GM21381 (cell line): ENCODE measurements at regions not wholly inside any gene's neighbourhood (a gene's known extent, or its start where the extent isn't known, plus 50 kb on each side); places are given as distances from the start of the nearest gene placed in this dataset.

Source experiments
- ATAC-seq: cut with Tn5 transposase; IDR thresholded peaks from one replicate; pipeline ENCODE4 v1.9.1; 2021; ENCODE audit warnings: mild to moderate bottlenecking, moderate library complexity; ENCODE audit not compliant: unreplicated experiment

DNA sequence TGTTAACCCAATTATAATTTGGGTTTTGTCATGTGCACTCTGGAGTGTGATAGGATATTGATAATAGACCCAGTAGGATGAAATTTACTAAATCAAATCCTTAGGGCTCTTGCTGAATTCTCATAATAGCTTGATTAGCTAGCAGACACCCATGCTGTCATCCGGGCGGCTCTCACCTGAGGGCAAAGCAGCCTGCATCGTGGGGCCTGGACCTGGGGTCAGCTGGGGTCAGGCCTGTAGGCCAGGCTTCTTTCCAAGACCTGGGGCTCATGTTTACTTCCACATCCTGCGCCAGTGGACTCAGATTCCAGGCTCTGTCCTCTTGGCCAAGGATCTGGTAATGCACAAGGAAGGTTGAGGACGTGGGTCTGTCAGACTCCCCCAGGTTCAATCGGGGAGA, 486.3 kb downstream of the NPHP4 start:
- no peak for ATAC-seq

DNA sequence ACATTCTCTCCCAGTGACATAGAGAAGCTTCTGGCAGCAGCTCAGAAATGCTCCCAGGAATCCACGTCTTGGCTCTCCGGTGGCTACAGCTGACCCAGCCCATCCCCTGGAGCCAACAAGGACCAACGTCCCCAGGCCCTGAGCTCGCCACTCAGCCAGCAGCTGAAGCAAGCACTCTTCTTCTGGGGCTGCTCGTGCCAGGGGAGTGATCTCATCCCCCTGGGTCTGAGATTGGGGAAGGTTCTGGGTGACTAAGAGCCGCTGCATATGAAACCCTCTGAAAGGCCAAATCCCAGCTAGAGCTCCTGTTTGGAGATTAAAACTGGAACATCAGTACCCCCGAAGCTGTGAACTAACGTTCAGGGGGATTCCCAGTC, 487.9 kb downstream of the NPHP4 start:
- no peak for ATAC-seq

DNA sequence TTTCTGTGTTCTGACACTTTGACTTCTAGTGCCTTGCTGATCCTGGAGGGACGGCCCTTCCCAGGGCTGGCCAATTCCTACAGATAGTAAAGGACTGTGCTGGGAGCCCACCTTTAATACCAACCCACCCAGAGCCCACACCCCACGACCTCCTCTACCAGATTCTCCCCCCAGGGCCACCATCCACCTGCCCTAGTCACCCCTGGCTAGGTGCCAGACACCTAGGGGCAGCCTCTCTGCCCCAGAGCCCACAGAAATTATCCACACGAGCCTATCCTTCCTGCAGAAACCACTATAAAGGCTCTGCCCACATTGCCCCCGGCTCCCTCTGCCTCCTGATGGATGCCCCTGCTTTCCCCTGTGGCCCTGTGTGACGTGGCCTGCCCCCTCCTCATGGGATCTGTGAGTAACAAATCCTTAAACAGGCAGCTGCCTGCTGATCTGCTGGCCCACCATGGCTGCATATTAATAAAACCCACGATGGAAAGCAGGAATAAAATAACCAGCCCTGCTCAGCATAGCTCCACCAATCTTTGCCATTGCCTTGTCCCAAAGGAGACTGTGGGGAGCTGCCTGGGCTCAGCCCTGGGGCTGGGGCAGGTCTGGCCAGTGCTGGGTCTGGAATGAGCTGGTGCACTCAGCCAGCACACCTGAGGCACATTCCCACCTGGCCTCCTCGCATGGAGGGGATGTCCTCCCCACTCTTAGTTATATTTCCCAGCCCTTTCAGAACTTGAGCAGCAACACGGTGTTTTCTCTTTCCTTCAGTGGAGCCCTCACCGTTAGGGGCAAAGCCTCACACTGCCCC, 488.5 kb downstream of the NPHP4 start:
- no peak for ATAC-seq

DNA sequence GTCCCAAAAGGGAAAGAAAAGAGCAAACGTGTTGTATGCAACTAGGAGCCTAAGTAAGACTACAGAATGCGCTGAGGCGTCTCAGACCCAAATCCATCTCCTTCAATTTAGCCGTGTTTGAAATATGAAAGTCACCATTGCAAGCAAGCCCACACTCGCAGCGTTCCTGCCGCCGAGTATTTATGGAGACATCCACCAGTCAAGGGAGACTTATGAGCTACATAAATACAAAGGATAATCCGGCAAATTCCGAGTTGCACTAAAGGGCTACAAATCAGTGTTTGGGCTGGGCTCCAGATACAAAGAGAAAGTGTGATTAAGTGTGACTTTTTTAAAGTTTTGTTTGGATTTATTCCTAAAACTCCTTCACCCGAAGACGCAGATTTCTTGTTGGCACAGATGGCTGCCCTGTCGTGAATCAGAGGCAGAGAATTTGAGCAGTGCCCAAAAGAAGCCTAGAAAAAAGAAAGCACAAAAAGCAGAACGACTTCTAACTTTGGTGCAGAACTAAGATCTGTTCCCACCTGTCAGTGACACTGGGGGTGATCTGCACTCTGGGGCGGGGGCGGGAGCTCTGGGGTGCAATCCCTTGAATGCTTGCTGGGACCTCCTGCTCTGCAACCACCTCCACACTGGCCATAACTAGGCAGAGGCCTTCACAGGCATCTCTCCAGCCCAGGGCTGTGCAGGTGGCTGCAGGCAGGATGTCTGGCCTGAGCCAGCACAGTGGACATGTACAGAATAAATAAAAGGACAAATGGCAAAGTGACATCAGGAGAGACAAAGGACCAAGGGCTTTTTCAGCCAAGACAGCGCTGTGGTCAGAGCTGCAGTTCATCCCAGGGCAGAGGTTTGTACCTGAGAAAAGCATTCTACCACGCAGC, 489.7 kb downstream of the NPHP4 start:
- ATAC-seq: no peak

DNA sequence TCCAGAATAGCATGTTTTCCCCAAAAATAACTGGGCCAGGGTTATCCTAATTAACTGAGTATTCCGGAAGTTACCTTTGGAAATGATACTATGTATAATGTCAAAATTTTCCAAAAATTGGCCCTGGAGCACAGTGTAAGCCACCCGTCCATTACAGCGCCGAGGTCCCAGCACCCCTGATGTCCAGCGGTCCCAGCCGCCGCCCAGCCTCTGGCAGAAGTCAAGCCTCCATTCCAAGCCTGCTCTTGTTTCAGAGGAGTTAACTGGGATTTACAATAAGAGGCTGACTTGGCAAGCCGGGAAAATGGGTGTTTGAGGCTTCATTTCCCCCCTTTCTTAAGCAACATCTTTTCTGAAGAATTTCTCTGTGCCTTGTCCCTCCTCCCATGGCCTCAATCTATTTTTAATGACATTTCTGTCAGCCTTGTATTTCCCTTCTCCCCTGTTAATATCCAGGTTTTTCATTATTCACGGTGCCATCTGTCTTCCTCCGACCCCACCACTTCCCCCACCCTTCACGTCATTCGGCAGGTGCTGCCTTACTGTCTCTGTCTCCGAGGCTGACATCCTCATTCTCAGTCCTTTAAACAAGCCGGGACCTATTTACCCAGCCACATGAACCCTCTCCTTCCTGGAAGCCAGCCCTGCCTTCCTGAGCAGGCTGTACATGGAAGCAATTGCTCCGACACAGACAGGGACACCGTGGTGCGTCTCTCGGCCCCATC, 490.9 kb downstream of the NPHP4 start:
- no peak for ATAC-seq

DNA sequence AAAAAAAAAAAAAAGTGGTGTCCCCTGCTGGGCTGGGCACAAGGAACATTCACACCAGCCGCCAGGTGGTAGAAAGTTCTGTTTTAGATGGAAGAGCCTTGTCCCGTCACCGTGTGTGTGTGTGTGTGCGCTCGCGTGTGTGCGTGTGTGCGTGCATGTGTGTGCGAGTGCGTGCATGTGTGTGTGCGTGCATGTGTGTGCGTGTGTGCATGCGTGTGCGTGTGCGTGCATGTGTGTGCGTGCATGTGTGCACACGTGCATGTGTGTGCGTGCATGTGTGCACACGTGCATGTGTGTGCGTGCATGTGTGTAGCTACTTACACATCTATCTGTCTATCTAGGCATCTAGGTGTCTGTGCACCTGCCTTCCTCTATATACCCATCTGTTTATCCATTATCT, 491.7 kb downstream of the NPHP4 start:
- ATAC-seq: no peak

DNA sequence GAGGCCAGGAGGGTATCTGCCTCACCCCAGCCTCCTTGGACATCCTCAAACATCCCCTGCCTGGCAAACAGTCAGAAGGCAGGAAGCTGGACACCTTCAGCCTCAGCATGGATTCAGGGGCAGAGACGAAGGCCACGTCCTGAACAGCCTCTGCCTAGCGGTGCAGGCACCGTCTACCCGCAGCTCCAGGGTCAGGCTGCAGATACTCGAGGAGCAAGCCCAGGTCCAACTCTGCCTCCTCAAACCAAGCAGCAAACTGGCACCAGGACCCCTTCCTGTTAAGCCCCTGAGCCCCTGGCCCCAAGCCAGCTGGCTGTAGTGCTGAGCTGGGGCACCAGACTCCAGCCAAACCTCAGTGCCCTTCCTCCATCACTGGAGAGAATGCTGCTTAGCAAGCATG, 494.7 kb downstream of the NPHP4 start:
- no peak for ATAC-seq

DNA sequence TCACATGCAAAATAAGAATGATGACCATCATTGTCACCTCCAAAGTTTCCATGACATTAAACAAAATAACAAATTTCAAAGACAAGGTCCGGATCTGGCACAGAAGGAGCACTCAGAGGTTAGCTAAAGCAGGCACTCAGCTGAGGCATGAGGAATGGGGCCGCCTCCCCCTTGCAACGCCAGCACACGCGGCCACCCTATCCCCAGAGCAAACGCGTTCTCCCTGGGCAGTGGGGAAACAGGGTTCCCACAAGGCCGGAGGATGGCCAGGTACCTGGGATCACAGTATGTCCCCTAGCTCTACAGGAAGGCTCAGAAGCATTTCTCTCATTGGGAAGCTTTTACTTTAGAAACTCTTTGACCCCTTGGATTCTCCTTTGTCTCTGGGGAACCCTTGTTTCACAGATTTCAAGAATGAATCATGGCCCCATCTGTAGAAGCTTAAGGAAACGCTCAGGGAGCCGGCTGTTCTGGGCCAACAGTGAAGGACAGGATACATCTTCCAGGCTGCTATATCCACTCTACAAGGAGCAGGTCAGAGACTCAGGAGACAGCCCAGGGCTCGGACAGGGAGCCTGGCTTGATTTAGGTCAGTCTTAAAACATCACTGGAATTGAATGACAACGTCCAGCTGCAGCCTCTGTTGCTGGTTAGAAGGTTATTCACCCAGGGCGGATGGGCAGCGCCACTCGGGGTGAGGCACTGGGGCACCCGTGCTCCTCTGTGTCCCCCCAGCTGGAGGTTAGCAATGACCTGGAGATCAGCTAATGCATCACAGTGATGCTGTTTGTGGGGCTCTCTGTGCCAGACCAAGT, 496.4 kb downstream of the NPHP4 start:
- no peak for ATAC-seq

DNA sequence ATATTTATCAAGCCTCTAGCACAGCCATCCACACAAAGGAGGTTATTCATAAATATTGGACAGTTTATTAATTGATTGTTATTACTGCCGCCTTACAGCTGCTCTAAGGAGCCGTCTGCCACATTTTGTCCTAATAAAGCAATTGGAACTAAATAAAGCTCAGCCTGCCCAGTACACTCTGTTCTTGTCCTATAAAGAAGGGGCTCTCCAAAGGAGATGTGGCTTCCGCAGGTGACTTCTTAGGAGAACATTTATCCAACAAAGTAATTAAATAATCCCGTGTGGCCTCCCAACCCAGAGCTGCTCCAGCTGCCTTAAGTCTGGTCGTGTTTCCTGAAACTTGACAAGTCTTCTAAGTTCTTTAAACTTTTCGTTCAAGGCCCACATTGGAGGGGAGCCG, 497.7 kb downstream of the NPHP4 start:
- no peak for ATAC-seq

DNA sequence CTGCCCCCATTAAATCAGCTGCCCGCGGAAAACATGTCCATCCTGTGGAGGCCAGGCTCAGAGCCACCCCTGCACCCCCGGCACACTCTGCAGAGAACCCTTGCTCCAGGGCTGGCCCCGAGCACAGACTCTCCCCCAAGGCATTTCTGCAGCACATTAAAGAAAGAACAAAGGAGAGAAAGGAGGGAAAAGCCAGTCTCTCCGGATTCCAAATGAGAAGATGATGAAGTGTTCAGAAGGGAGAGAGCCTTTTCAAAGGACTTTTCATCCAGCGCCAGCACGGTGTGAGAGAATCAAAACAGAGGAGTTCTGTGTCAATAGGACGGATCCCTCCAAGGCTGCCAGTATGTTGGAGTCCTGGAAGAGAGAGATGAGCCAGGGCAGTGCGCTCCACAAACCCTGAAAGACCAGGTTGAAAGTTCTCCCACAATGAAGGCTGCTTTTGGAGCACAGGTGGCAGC, 498.3 kb downstream of the NPHP4 start:
- no peak for ATAC-seq

DNA sequence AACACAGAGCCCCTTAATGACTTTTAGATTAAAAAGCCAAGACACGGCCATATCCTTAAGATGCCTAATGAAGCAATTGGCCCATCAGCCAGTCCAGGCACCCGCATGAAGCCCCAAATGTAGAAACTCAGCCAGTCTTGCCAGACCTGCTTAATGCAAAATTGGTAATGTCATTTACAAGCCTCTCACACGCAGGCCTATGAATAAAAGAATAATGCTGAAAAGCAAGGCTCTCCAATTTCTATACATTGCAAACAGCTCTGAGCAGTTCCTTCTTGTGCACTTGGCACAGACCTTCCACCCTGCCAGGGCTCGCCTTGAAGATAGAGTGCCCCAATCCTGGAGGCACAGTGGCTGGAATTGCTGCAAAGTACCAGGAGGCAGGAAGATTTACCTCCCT, 498.9 kb downstream of the NPHP4 start:
- ATAC-seq: no peak

DNA sequence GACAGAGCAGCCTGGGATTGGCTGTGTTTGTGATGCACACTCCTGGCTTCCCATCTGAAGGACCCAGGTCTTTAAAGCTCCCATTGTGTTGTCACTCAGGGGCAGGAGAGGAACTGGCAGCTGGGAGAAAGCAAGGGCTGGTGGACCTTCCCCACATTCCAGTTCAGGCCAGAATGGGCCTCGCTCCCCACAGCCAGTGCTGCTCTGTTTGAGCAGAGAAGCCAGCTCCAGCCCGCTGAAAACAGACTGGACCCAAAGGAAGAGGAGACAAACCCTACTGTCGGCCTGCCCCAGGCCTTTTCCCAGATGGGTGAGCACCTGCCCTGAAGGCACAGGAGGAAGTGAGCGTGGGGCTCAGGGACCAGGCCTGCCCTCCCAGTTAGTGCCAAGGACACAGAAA, 499.4 kb downstream of the NPHP4 start:
- no peak for ATAC-seq

DNA sequence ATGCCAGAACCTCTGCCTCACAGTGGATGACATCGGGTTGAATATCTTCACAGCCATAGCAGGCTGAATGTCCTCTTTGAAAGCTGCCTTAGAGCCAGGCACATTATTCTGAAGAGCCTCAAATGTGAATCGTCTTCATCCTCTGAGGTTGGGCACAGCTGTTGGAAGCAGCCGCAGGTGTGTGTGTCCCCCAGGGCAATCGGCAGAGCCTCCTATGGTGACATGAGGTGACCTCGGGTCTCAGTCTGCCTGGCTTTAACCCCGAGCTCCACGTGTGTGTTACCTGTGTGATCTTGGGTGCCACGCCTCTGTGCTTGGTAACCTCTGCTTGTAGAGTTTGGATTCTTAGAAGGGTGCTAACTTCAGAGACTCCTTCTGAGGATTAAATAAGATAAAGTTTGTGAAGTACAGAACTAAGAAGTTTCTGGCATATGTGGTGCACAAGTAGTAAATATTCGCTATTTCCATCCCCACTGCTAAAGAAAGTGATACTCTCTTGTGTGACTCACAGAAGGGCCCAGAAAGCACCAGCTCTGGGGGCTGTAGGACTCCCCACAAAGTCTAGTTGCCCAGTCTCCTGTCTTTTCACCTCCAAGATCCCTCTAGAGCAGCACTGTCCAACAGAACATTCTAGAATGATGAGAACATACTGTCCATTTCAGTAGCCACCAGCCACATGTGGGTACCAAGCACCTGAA, 500.9 kb downstream of the NPHP4 start:
- no peak for ATAC-seq

DNA sequence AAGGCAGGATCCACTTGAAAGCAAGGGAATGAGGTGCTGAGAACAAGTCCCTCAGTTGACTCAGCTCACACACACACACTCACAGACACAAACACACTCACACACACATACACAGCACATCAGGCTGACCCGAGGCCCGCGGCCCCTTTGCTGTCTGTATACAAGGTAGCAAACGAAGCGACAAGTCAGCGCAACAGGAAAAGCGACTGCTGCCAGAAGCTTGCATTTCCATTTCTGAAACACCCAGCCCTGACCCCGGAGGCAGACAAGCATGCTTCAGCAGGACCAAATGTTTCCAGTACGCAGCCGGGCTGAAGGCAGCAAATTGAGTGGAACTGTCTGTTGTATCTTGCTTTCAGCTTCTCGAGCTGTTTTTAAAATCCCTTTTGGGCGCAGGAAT, 501.6 kb downstream of the NPHP4 start:
- ATAC-seq: no peak

DNA sequence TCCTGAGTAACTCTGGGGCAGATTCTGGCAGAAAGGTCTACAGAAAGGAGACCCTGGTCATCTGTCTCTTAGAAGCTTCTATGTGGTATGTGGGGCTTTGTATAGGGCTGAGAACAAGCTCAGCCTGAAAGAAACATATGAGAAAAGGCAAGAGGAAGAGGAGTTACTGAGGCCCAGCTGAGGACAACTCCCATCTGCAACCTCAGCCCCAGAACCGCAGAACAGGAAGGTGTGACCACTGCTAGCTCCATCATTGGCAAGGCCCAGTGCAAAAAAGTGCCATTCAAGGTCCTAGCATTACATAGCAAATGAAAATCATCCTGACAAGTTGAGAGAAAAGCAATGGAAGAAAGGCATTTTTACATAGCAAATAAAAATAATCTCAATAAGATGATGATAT, 503.8 kb downstream of the NPHP4 start:
- ATAC-seq: no peak

DNA sequence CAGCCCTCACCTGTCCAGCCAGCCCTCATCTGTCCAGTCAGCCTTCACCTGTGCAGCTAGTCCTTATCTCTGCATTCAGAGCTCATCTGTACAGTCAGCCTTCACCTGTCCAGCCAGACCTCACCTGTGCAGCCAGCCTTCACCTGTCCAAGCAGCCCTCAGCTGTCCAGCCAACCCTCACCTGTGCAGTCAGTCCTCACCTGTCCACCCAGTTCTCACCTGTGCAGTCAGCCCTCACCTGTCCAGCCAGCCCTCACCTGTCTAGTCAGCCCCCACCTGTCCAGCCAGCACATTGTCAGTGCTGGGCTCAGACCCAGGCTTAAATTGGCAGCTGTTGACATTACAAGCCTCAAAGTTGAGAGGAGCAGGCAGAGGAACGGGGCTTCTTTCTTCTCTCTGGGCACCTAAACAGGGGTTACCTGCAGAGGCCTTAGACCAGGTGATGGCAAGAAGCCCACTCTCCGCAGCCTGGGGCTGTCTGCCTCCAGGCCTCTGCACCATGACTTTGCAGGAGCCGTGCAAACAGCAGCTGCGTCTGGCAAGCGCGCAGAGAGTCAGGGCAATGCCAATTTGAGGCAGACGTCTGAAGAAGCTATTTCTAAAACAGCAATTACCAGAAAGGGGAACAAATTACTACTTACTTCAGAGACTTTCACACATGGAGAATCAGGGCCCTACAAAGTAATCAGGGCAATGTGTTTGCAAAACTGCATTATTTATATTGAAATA, 506.1 kb downstream of the NPHP4 start:
- ATAC-seq: no peak

DNA sequence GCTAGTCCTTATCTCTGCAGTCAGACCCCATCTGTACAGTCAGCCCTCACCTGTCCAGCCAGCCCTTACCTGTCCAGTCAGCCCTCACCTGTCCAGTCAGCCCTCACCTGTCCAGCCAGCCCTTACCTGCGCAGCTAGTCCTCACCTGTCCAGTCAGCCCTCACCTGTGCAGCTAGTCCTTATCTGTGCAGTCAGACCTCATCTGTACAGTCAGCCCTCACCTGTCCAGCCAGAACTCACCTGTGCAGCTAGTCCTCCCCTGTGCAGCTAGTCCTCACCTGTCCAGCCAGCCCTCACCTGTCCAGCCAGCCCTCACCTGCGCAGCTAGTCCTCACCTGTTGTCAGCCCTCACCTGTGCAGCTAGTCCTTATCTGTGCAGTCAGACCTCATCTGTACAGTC, 506.8 kb downstream of the NPHP4 start:
- ATAC-seq: no peak

DNA sequence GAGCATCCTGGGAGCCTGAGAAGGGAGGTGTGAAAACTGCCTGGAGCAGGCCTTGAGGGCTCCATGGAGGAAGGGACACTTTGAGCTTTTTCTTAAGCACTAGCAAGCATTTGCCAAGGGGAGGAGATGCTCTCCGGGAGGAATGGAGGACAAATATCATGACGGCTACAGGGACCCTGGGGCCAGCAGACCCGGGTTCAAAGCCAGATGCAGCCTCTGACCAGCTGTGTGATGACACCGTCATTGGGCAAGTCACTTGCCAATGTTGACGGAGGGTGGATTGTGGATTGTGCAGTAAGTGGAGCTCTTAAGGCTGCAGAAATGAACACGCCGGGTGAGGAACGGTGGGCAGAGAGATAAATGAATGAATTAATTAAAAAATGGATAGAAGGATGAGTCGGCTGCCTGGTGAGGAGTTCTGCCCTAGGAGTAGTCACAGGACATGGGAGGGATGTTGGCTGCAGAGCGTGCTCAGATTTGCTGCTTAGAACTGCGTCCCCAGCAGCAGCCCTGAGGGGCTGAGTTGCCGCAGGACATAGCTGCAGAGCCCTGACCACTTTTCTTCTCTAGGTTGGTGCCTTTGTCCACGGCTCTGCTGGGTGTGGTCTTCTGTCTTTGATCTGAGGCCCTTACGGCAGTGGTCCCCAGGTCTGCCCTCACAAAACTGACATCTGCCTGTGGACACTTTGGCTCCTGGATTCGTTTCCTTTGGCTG, 507.6 kb downstream of the NPHP4 start:
- no peak for ATAC-seq

DNA sequence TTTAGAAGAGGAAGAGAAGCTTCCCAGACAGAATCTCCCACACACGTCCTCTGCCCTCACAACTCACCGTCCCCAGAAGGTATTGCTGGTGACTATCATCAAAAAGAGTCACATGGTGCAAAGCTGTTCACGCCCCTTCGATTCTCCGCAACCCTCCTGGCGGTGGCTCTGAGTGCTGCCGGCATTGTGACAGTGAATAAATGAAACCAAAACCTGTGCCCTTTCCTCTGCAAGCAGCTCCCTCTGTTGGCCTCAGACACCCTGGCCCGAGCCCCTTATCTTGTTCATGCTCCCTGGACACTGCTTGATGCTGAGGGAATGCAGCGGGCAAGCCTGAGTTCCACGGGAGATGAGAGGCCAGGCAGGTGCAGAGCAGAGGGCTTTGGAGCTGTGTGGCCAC, 510.3 kb downstream of the NPHP4 start:
- ATAC-seq: no peak
